T-helper 2 cell treated with Interferon-gamma antibody and Interleukin-4, amounts not matched to agents 5 μg/mL and 100 μg/mL, for 36 hours (primary cell): ENCODE measurements at regions not wholly inside any gene's neighbourhood (a gene's known extent, or its start where the extent isn't known, plus 50 kb on each side); places are given as distances from the start of the nearest gene placed in this dataset.

Experiments
- DNase-seq: peaks from one replicate; pipeline ENCODE4 v3.0.0; 2021; ENCODE audit warnings: low spot score
- H3K27ac Mint-ChIP-seq: one replicate; pipeline ENCODE4 v1.8.0; 2021; ENCODE audit warnings: mild to moderate bottlenecking, mixed read lengths
- H3K27me3 Mint-ChIP-seq: one replicate; pipeline ENCODE4 v1.8.0; 2021; ENCODE audit warnings: low read depth, mixed read lengths
- H3K36me3 Mint-ChIP-seq: one replicate; pipeline ENCODE4 v1.8.0; 2021; ENCODE audit warnings: low read depth, mixed read lengths
- H3K4me1 Mint-ChIP-seq: one replicate; pipeline ENCODE4 v1.8.0; 2021; ENCODE audit warnings: low read depth, mixed read lengths
- H3K4me3 Mint-ChIP-seq: one replicate; pipeline ENCODE4 v1.8.0; 2022; ENCODE audit warnings: mild to moderate bottlenecking, moderate library complexity, mixed read lengths
- H3K9me3 Mint-ChIP-seq: one replicate; pipeline ENCODE4 v1.8.0; 2021; ENCODE audit warnings: mixed read lengths

- Mint-ChIP-seq H3K9me3 (no peaks in the 10 kb centered on the region), H3K4me1 (peaks cover 5% of the 10 kb centered on the region), H3K27ac (no peak overlapping the region), H3K36me3 (no peaks in the 10 kb centered on the region), H3K4me3 (no peak overlapping the region), H3K27me3 (peaks cover 7% of the 10 kb centered on the region)
- no peak for DNase-seq
Observed at GRCh38 chr7:21191321-21192073, 236.4 kb upstream of the SP4 start.

GRCh38 chr7:21192657-21193056, 235.2 kb upstream of the SP4 start:
- peaks cover 5% of the 10 kb centered on the region for H3K4me1 Mint-ChIP-seq
- no peaks in the 10 kb centered on the region for H3K36me3 Mint-ChIP-seq
- H3K4me3 Mint-ChIP-seq, result no peak overlapping the region
- no peak overlapping the region for H3K27ac Mint-ChIP-seq
- H3K27me3 Mint-ChIP-seq, result peaks cover 7% of the 10 kb centered on the region
- no peaks in the 10 kb centered on the region for H3K9me3 Mint-ChIP-seq
- DNase-seq, result no peak

GRCh38 chr7:21193895-21194294, 234.0 kb upstream of the SP4 start:
- DNase-seq, result no peak
- Mint-ChIP-seq H3K9me3 (no peaks in the 10 kb centered on the region), H3K27me3 (peaks cover 3% of the 10 kb centered on the region), H3K4me3 (no peak overlapping the region), H3K27ac (no peak overlapping the region), H3K36me3 (no peaks in the 10 kb centered on the region), H3K4me1 (peaks cover 5% of the 10 kb centered on the region)

GRCh38 chr7:21194936-21195335, 232.9 kb upstream of the SP4 start:
- no peak overlapping the region for H3K27ac Mint-ChIP-seq
- no peaks in the 10 kb centered on the region for H3K9me3 Mint-ChIP-seq
- no peak for DNase-seq
- H3K36me3 Mint-ChIP-seq, result no peaks in the 10 kb centered on the region
- peaks cover 5% of the 10 kb centered on the region for H3K4me1 Mint-ChIP-seq
- H3K27me3 Mint-ChIP-seq, result no peaks in the 10 kb centered on the region
- H3K4me3 Mint-ChIP-seq, result no peak overlapping the region

GRCh38 chr7:21198921-21199320, 229.0 kb upstream of the SP4 start:
- Mint-ChIP-seq H3K36me3 (no peaks in the 10 kb centered on the region), H3K4me1 (peaks cover 5% of the 10 kb centered on the region), H3K27me3 (peaks cover 2% of the 10 kb centered on the region), H3K4me3 (no peak overlapping the region), H3K9me3 (no peaks in the 10 kb centered on the region), H3K27ac (no peak overlapping the region)
- DNase-seq, result no peak

- H3K4me3 Mint-ChIP-seq, result no peak overlapping the region
- peaks cover 2% of the 10 kb centered on the region for H3K27me3 Mint-ChIP-seq
- H3K9me3 Mint-ChIP-seq, result no peaks in the 10 kb centered on the region
- H3K27ac Mint-ChIP-seq, result no peak overlapping the region
- no peak for DNase-seq
- no peaks in the 10 kb centered on the region for H3K36me3 Mint-ChIP-seq
- peaks cover 5% of the 10 kb centered on the region for H3K4me1 Mint-ChIP-seq
Observed at GRCh38 chr7:21200503-21200902, 227.4 kb upstream of the SP4 start.

GRCh38 chr7:21214657-21215056, 213.2 kb upstream of the SP4 start:
- Mint-ChIP-seq H3K4me3 (no peak overlapping the region), H3K27ac (no peak overlapping the region), H3K27me3 (peaks cover 9% of the 10 kb centered on the region), H3K36me3 (no peaks in the 10 kb centered on the region), H3K9me3 (no peaks in the 10 kb centered on the region), H3K4me1 (no peaks in the 10 kb centered on the region)
- DNase-seq, result no peak

GRCh38 chr7:21215307-21215706, 212.6 kb upstream of the SP4 start:
- H3K9me3 Mint-ChIP-seq, result no peaks in the 10 kb centered on the region
- no peak for DNase-seq
- H3K4me3 Mint-ChIP-seq, result no peak overlapping the region
- H3K27me3 Mint-ChIP-seq, result peaks cover 9% of the 10 kb centered on the region
- no peak overlapping the region for H3K27ac Mint-ChIP-seq
- no peaks in the 10 kb centered on the region for H3K36me3 Mint-ChIP-seq
- H3K4me1 Mint-ChIP-seq, result no peaks in the 10 kb centered on the region

- H3K36me3 Mint-ChIP-seq, result no peaks in the 10 kb centered on the region
- H3K27me3 Mint-ChIP-seq, result peaks cover 4% of the 10 kb centered on the region
- DNase-seq, result no peak
- H3K27ac Mint-ChIP-seq, result no peak overlapping the region
- H3K9me3 Mint-ChIP-seq, result no peaks in the 10 kb centered on the region
- H3K4me1 Mint-ChIP-seq, result no peaks in the 10 kb centered on the region
- no peak overlapping the region for H3K4me3 Mint-ChIP-seq
Observed at GRCh38 chr7:21217365-21217764, 210.5 kb upstream of the SP4 start.

- Mint-ChIP-seq H3K9me3 (no peaks in the 10 kb centered on the region), H3K4me1 (no peaks in the 10 kb centered on the region), H3K36me3 (no peaks in the 10 kb centered on the region), H3K27ac (no peak overlapping the region), H3K27me3 (peaks cover 4% of the 10 kb centered on the region), H3K4me3 (no peak overlapping the region)
- DNase-seq, result no peak
Observed at GRCh38 chr7:21218155-21218554, 209.7 kb upstream of the SP4 start.

GRCh38 chr7:21221130-21221529, 206.8 kb upstream of the SP4 start:
- no peak for DNase-seq
- H3K4me1 Mint-ChIP-seq, result no peaks in the 10 kb centered on the region
- no peak overlapping the region for H3K27ac Mint-ChIP-seq
- peaks cover 2% of the 10 kb centered on the region for H3K27me3 Mint-ChIP-seq
- H3K36me3 Mint-ChIP-seq, result no peaks in the 10 kb centered on the region
- no peaks in the 10 kb centered on the region for H3K9me3 Mint-ChIP-seq
- H3K4me3 Mint-ChIP-seq, result no peak overlapping the region

- no peaks in the 10 kb centered on the region for H3K36me3 Mint-ChIP-seq
- H3K4me3 Mint-ChIP-seq, result no peak overlapping the region
- DNase-seq, result no peak
- H3K27ac Mint-ChIP-seq, result no peak overlapping the region
- H3K9me3 Mint-ChIP-seq, result no peaks in the 10 kb centered on the region
- H3K27me3 Mint-ChIP-seq, result peaks cover 37% of the 10 kb centered on the region
- H3K4me1 Mint-ChIP-seq, result no peaks in the 10 kb centered on the region
Observed at GRCh38 chr7:21238400-21239116, 189.3 kb upstream of the SP4 start.

- Mint-ChIP-seq H3K27me3 (peaks cover 32% of the 10 kb centered on the region), H3K36me3 (no peaks in the 10 kb centered on the region), H3K27ac (no peak overlapping the region), H3K9me3 (no peaks in the 10 kb centered on the region), H3K4me3 (no peak overlapping the region), H3K4me1 (no peaks in the 10 kb centered on the region)
- no peak for DNase-seq
Observed at GRCh38 chr7:21243265-21243664, 184.6 kb upstream of the SP4 start.

GRCh38 chr7:21251151-21251800, 176.6 kb upstream of the SP4 start:
- Mint-ChIP-seq H3K4me3 (no peak overlapping the region), H3K9me3 (no peaks in the 10 kb centered on the region), H3K27ac (no peak overlapping the region), H3K4me1 (peaks cover 4% of the 10 kb centered on the region), H3K27me3 (peaks cover 66% of the 10 kb centered on the region), H3K36me3 (no peaks in the 10 kb centered on the region)
- DNase-seq, result no peak
